Vagina (tissue), 2 donors: ENCODE measurements at regions not wholly inside any gene's neighbourhood (a gene's known extent, or its start where the extent isn't known, plus 50 kb on each side); places are given as distances from the start of the nearest gene placed in this dataset.

ENCODE experiments used
- DNase-seq, 2 donors: peaks; one replicate each; pipeline ENCODE4 v3.0.0-alpha.2; 2017; ENCODE audit errors: extremely low spot score in 2 of 2
- H3K27ac ChIP-seq: fragments of 200-600 bp; sonication (generic); one replicate; pipeline ENCODE4 v1.5.1; 2019
- H3K27me3 ChIP-seq: fragments of 200-600 bp; sonication (generic); one replicate; pipeline ENCODE4 v1.5.1; 2019
- H3K36me3 ChIP-seq, 2 donors: fragments of 200-600 bp; sonication (generic); one replicate each; pipeline ENCODE4 v1.5.1; 2017 to 2019
- H3K4me1 ChIP-seq: fragments of 200-600 bp; sonication (generic); one replicate; pipeline ENCODE4 v1.5.1; 2019
- H3K4me3 ChIP-seq, 2 donors: fragments of 200-600 bp; sonication (generic); 1 replicate in 1 of 2; 2 replicates in 1 of 2; pipeline ENCODE4 v1.5.1; 2016 to 2019
- H3K9me3 ChIP-seq: fragments of 200-600 bp; sonication (generic); one replicate; pipeline ENCODE4 v1.5.1; 2019
- POLR2A ChIP-seq, 2 donors: fragments of 450-650 bp; IDR thresholded peaks; one replicate each; pipeline ENCODE4 v1.6.1; 2017; ENCODE audit warnings: antibody characterized with exemption in 2 of 2, mild to moderate bottlenecking in 2 of 2, moderate library complexity in 2 of 2
- POLR2AphosphoS5 ChIP-seq, 2 donors: sonication (generic); formaldehyde crosslinking; IDR thresholded peaks; one replicate each; pipeline ENCODE4 v1.9.0; 2017; ENCODE audit warnings: antibody characterized with exemption in 2 of 2, mild to moderate bottlenecking in 2 of 2, low read depth in 1 of 2; ENCODE audit not compliant: insufficient read depth in 1 of 2
- intact Hi-C: fragments of 100-400 bp; cut with DNase I; formaldehyde crosslinking; loops from one replicate; pipeline ENCODE4 v1.15.1; 2023
- TF ChIP-seq, protein P1 (sequence below), 3 experiments: fragments of 450-650 bp in 2 of 3; fragments of 200-600 bp in 1 of 3; sonication (generic) in 1 of 3; IDR thresholded peaks; one replicate each; pipeline ENCODE4 v1.5.1; 2017 to 2019; ENCODE audit warnings: antibody characterized with exemption in 3 of 3, mild to moderate bottlenecking in 2 of 3, moderate library complexity in 2 of 3

DNA sequence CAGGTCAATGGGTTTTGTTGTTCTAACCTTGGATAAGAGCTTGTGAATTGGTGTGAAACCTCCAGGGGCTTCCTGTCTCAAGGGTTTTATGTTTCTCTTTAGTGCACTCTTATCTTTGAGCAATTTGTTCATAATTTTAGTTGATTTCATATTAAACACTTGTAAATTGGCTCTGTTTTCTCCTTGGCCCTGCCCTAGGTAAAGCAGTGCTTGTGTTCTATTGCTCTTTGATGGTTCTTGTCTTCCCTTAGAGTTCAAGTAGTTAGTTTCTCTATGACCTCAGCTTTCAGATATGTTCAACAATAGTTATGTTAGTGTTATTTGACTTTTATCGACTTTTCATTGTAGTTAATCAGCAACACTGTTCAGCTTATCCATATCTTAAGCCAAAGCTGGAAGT, 566.4 kb upstream of the POT1 start:
- H3K9me3 ChIP-seq: no peaks in the 10 kb centered on the region
- no peak overlapping the region for H3K27ac ChIP-seq
- no peaks in the 10 kb centered on the region for H3K27me3 ChIP-seq
- H3K4me3 ChIP-seq: no peak overlapping the region
- DNase-seq: no peak
- intact Hi-C loops: no loop called here
- no peaks in the 10 kb centered on the region for H3K4me1 ChIP-seq
- TF ChIP-seq POLR2AphosphoS5 (IDR thresholded peaks at IDR 0.05; ENCODE audit: insufficient read depth in 1 of 2, low read depth in 1 of 2): no peak
- TF ChIP-seq, protein P1, sequence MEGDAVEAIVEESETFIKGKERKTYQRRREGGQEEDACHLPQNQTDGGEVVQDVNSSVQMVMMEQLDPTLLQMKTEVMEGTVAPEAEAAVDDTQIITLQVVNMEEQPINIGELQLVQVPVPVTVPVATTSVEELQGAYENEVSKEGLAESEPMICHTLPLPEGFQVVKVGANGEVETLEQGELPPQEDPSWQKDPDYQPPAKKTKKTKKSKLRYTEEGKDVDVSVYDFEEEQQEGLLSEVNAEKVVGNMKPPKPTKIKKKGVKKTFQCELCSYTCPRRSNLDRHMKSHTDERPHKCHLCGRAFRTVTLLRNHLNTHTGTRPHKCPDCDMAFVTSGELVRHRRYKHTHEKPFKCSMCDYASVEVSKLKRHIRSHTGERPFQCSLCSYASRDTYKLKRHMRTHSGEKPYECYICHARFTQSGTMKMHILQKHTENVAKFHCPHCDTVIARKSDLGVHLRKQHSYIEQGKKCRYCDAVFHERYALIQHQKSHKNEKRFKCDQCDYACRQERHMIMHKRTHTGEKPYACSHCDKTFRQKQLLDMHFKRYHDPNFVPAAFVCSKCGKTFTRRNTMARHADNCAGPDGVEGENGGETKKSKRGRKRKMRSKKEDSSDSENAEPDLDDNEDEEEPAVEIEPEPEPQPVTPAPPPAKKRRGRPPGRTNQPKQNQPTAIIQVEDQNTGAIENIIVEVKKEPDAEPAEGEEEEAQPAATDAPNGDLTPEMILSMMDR (IDR thresholded peaks at IDR 0.05): no peak
- TF ChIP-seq POLR2A (IDR thresholded peaks at IDR 0.05): no peak
- H3K36me3 ChIP-seq: no peaks in the 10 kb centered on the region

DNA sequence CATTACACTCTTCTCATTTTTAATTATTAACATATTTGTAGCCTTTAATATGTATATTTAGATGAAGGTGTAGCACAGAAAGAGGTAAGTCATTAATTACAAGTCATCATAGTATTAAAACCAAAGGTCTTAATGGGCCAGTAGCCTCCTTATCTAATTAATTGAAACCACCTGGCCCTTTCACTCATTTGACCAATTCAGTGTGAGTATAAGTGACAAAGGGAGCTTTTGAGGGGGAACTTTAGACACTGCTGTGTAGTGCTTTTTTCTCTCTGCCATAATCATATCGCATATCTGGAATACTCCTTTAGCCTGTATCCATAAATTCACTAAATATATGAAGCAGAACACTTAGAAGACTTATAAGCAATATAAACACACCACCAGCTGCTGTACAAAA, 562.9 kb upstream of the POT1 start:
- Histone ChIP-seq H3K27me3 (no peaks in the 10 kb centered on the region), H3K4me1 (no peaks in the 10 kb centered on the region), H3K4me3 (no peak overlapping the region), H3K9me3 (no peaks in the 10 kb centered on the region), H3K27ac (no peak overlapping the region), H3K36me3 (no peaks in the 10 kb centered on the region)
- DNase-seq: no peak
- intact Hi-C loops: no loop called here
- TF ChIP-seq, protein P1 (IDR thresholded peaks at IDR 0.05): no peak
- no peak for TF ChIP-seq POLR2A (IDR thresholded peaks at IDR 0.05)
- TF ChIP-seq POLR2AphosphoS5 (IDR thresholded peaks at IDR 0.05; ENCODE audit: insufficient read depth in 1 of 2, low read depth in 1 of 2): no peak

DNA sequence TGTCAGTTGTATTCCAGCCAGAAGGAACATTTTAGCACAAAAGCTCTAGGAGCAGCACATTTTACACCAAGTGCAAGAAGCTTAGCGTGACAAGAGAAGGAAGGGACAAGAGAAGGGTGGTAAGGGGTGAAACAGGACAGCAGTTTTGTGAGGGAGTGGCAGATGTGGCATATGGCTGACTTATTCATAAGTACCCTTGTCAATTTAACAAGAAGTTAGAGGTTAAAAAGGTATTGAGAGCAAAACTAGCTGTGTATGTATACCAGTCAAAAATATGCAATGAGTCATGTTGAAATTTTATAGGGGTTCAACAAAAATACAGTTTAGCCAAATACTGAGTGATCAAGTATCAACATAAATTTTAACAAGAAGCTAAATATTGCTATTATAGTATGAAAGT, 561.5 kb upstream of the POT1 start:
- Histone ChIP-seq H3K4me3 (no peak overlapping the region), H3K27ac (no peak overlapping the region), H3K27me3 (no peaks in the 10 kb centered on the region), H3K36me3 (no peaks in the 10 kb centered on the region), H3K4me1 (no peaks in the 10 kb centered on the region), H3K9me3 (no peaks in the 10 kb centered on the region)
- DNase-seq: no peak
- TF ChIP-seq, protein P1 (IDR thresholded peaks at IDR 0.05): no peak
- TF ChIP-seq POLR2AphosphoS5 (IDR thresholded peaks at IDR 0.05; ENCODE audit: insufficient read depth in 1 of 2, low read depth in 1 of 2): no peak
- no peak for TF ChIP-seq POLR2A (IDR thresholded peaks at IDR 0.05)
- intact Hi-C loops: no loop called here

DNA sequence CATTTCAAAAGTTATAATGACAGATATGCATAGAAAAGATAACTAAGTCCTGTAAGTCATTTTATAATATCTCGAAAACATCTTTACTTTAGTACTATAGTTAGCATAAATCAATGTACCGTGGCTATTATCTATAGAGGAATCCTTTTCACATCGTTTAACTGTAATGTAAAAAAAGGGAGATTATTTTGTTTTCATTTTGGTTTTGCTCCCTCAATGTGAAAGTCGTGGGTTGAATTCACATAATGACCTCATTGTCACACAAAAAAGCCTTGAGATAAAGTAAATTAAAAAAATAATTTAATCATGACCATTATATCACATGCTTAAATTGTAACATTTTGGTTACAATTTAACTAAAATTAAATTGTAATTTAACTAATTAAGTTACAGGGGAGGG, 560.5 kb upstream of the POT1 start:
- no peaks in the 10 kb centered on the region for H3K4me1 ChIP-seq

DNA sequence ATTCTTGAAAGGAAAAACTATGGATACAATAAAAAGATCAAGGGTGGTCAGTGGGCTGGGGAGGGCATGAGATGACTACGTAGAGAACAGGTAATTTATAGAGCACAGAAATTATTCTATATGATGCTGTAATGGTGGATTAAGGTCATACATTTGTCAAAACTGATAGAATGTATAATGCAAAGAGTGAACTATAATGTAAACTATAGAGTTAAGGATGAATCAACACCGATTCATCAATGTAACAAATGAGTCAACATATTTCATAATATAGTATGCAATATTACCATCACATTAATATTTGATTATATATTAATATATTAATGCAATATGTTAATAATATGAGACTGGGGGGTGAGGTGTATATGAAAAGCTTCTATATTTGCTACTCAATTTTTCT, 555.6 kb upstream of the POT1 start:
- TF ChIP-seq POLR2AphosphoS5 (IDR thresholded peaks at IDR 0.05; ENCODE audit: insufficient read depth in 1 of 2, low read depth in 1 of 2) (no peak), POLR2A (IDR thresholded peaks at IDR 0.05) (no peak)
- TF ChIP-seq, protein P1 (IDR thresholded peaks at IDR 0.05): no peak
- Histone ChIP-seq H3K27me3 (no peaks in the 10 kb centered on the region), H3K4me3 (no peak overlapping the region), H3K27ac (no peak overlapping the region), H3K4me1 (no peaks in the 10 kb centered on the region), H3K9me3 (no peaks in the 10 kb centered on the region), H3K36me3 (no peaks in the 10 kb centered on the region)
- intact Hi-C loops: no loop called here
- no peak for DNase-seq

More for the DNA sequence above, 560.5 kb upstream of the POT1 start:
- Histone ChIP-seq H3K36me3 (no peaks in the 10 kb centered on the region), H3K27ac (no peak overlapping the region), H3K27me3 (no peaks in the 10 kb centered on the region), H3K9me3 (no peaks in the 10 kb centered on the region), H3K4me3 (no peak overlapping the region)
- intact Hi-C loops: no loop called here
- no peak for DNase-seq
- TF ChIP-seq, protein P1 (IDR thresholded peaks at IDR 0.05): no peak
- TF ChIP-seq POLR2A (IDR thresholded peaks at IDR 0.05): no peak
- TF ChIP-seq POLR2AphosphoS5 (IDR thresholded peaks at IDR 0.05; ENCODE audit: insufficient read depth in 1 of 2, low read depth in 1 of 2): no peak
